Ascending aorta (tissue), 2 donors: ENCODE measurements at regions not wholly inside any gene's neighbourhood (a gene's known extent, or its start where the extent isn't known, plus 50 kb on each side); places are given as distances from the start of the nearest gene placed in this dataset.

Source experiments
- DNase-seq, 2 donors: peaks; one replicate each; pipeline ENCODE4 v3.0.0-alpha.2; 2019; ENCODE audit warnings: low spot score in 2 of 2
- H3K27ac ChIP-seq, 2 donors: fragments of 200-600 bp; sonication (generic); one replicate each; pipeline ENCODE4 v1.5.1; 2016 to 2017; ENCODE audit warnings: mild to moderate bottlenecking in 1 of 2
- H3K27me3 ChIP-seq: fragments of 200-600 bp; sonication (generic); one replicate; pipeline ENCODE4 v1.5.1; 2017
- H3K36me3 ChIP-seq, 2 donors: fragments of 200-600 bp; sonication (generic); one replicate each; pipeline ENCODE4 v1.5.1; 2016
- H3K4me1 ChIP-seq, 2 donors: fragments of 200-600 bp; sonication (generic); one replicate each; pipeline ENCODE4 v1.5.1; 2016 to 2017; ENCODE audit warnings: mild to moderate bottlenecking in 1 of 2
- H3K4me3 ChIP-seq, 2 donors: fragments of 200-600 bp; sonication (generic); one replicate each; pipeline ENCODE4 v1.5.1; 2016 to 2017; ENCODE audit warnings: mild to moderate bottlenecking in 1 of 2
- H3K9me3 ChIP-seq, 2 donors: fragments of 200-600 bp; sonication (generic); one replicate each; pipeline ENCODE4 v1.5.1; 2016
- CTCF ChIP-seq, 3 experiments: fragments of 200-600 bp in 2 of 3; fragments of 450-650 bp in 1 of 3; sonication (generic) in 2 of 3; IDR thresholded peaks; one replicate each; pipeline ENCODE4 v1.5.1; 2016 to 2019; ENCODE audit warnings: antibody characterized with exemption in 3 of 3, mild to moderate bottlenecking in 1 of 3, moderate library complexity in 1 of 3
- intact Hi-C: fragments of 100-400 bp; cut with DNase I; formaldehyde crosslinking; loops from one replicate; pipeline ENCODE4 v1.15.1; 2023

GRCh38 chr10:131609176-131609575 lies 291.6 kb upstream of the PPP2R2D start:
- no peak for DNase-seq
- H3K4me3 ChIP-seq = no peak overlapping the region
- no peak for TF ChIP-seq CTCF (IDR thresholded peaks at IDR 0.05)

GRCh38 chr10:131615150-131615549 lies 285.7 kb upstream of the PPP2R2D start:
- Histone ChIP-seq H3K36me3 (no peaks in the 10 kb centered on the region), H3K27me3 (no peaks in the 10 kb centered on the region), H3K27ac (no peak overlapping the region), H3K4me1 (no peaks in the 10 kb centered on the region), H3K9me3 (no peaks in the 10 kb centered on the region), H3K4me3 (no peak overlapping the region)
- intact Hi-C loops = no loop called here
- no peak for TF ChIP-seq CTCF (IDR thresholded peaks at IDR 0.05)
- DNase-seq = no peak

More at GRCh38 chr10:131609176-131609575, 291.6 kb upstream of the PPP2R2D start:
- intact Hi-C loops = no loop called here
- no peak overlapping the region for H3K27ac ChIP-seq
- peaks cover 0 to 4% of the 10 kb centered on the region in 2 donors for H3K9me3 ChIP-seq
- H3K27me3 ChIP-seq = no peaks in the 10 kb centered on the region
- no peaks in the 10 kb centered on the region for H3K36me3 ChIP-seq
- H3K4me1 ChIP-seq = no peaks in the 10 kb centered on the region

- intact Hi-C loops = no loop called here
- no peak overlapping the region for H3K4me3 ChIP-seq
- H3K36me3 ChIP-seq = no peaks in the 10 kb centered on the region
- no peak overlapping the region for H3K27ac ChIP-seq
- TF ChIP-seq CTCF (IDR thresholded peaks at IDR 0.05) = no peak
- H3K4me1 ChIP-seq = no peaks in the 10 kb centered on the region
- no peaks in the 10 kb centered on the region for H3K9me3 ChIP-seq
- no peaks in the 10 kb centered on the region for H3K27me3 ChIP-seq
- no peak for DNase-seq
Observed at GRCh38 chr10:131616040-131616439, 284.8 kb upstream of the PPP2R2D start.

- Histone ChIP-seq H3K4me1 (no peaks in the 10 kb centered on the region), H3K27ac (no peak overlapping the region), H3K9me3 (no peaks in the 10 kb centered on the region), H3K36me3 (no peaks in the 10 kb centered on the region), H3K4me3 (no peak overlapping the region), H3K27me3 (no peaks in the 10 kb centered on the region)
- no peak for DNase-seq
- intact Hi-C loops = no loop called here
- TF ChIP-seq CTCF (IDR thresholded peaks at IDR 0.05) = no peak
Observed at GRCh38 chr10:131617113-131617858, 283.5 kb upstream of the PPP2R2D start.

GRCh38 chr10:131618587-131619267 lies 282.1 kb upstream of the PPP2R2D start:
- intact Hi-C loops = no loop called here
- H3K27me3 ChIP-seq = no peaks in the 10 kb centered on the region
- no peak for TF ChIP-seq CTCF (IDR thresholded peaks at IDR 0.05)
- no peak overlapping the region for H3K4me3 ChIP-seq
- no peaks in the 10 kb centered on the region for H3K4me1 ChIP-seq
- no peak for DNase-seq
- no peak overlapping the region for H3K27ac ChIP-seq
- no peaks in the 10 kb centered on the region for H3K9me3 ChIP-seq
- H3K36me3 ChIP-seq = no peaks in the 10 kb centered on the region
